Esophagus squamous epithelium (tissue), 5 donors: ENCODE measurements at regions not wholly inside any gene's neighbourhood (a gene's known extent, or its start where the extent isn't known, plus 50 kb on each side); places are given as distances from the start of the nearest gene placed in this dataset.

Experiments
- DNase-seq: peaks from one replicate; lab custom pipeline; 2025; lab: John Stamatoyannopoulos, UW
- H3K27ac ChIP-seq, 4 donors: fragments of 200-600 bp; sonication (generic); one replicate each; pipeline ENCODE4 v1.5.1; 2016 to 2019; ENCODE audit warnings: mild to moderate bottlenecking in 1 of 4
- H3K27me3 ChIP-seq, 4 donors: fragments of 200-600 bp; sonication (generic); 1 replicate in 3 of 4; 2 replicates in 1 of 4; pipeline versions ENCODE4 v1.5.1 to v1.6.0; 2017 to 2021; ENCODE audit warnings: antibody characterized with exemption in 1 of 4
- H3K36me3 ChIP-seq, 3 donors: fragments of 200-600 bp; sonication (generic); one replicate each; pipeline ENCODE4 v1.5.1; 2016 to 2019
- H3K4me1 ChIP-seq, 3 donors: fragments of 200-600 bp; sonication (generic); one replicate each; pipeline ENCODE4 v1.5.1; 2017 to 2019
- H3K4me3 ChIP-seq, 4 donors: fragments of 200-600 bp; sonication (generic); 1 replicate in 3 of 4; 2 replicates in 1 of 4; pipeline ENCODE4 v1.5.1; 2016 to 2019; ENCODE audit warnings: mild to moderate bottlenecking in 2 of 4, moderate library complexity in 1 of 4
- H3K9me3 ChIP-seq, 3 donors: fragments of 200-600 bp; sonication (generic); one replicate each; pipeline ENCODE4 v1.5.1; 2016 to 2019
- POLR2A ChIP-seq, 4 donors: fragments of 450-650 bp; IDR thresholded peaks; one replicate each; pipeline ENCODE4 v1.6.1; 2017; ENCODE audit warnings: antibody characterized with exemption in 4 of 4, mild to moderate bottlenecking in 4 of 4, moderate library complexity in 3 of 4
- WGBS, 2 donors: methylation state at CpG; one replicate each; pipeline ENCODE4 v1.1.5; 2018; 5-methylcytosine and 5-hydroxymethylcytosine counted together
- intact Hi-C: fragments of 100-400 bp; cut with DNase I; formaldehyde crosslinking; loops from one replicate; pipeline ENCODE4 v1.15.0; 2022
- TF ChIP-seq, protein P1 (sequence below), 6 experiments: fragments of 450-650 bp in 4 of 6; fragments of 200-600 bp in 2 of 6; sonication (generic) in 2 of 6; IDR thresholded peaks; one replicate each; pipeline ENCODE4 v1.5.1; 2016 to 2019; ENCODE audit warnings: antibody characterized with exemption in 6 of 6, mild to moderate bottlenecking in 4 of 6, moderate library complexity in 4 of 6
- donor health status: DM: yes; HTN: yes; CAD: no.

DNA sequence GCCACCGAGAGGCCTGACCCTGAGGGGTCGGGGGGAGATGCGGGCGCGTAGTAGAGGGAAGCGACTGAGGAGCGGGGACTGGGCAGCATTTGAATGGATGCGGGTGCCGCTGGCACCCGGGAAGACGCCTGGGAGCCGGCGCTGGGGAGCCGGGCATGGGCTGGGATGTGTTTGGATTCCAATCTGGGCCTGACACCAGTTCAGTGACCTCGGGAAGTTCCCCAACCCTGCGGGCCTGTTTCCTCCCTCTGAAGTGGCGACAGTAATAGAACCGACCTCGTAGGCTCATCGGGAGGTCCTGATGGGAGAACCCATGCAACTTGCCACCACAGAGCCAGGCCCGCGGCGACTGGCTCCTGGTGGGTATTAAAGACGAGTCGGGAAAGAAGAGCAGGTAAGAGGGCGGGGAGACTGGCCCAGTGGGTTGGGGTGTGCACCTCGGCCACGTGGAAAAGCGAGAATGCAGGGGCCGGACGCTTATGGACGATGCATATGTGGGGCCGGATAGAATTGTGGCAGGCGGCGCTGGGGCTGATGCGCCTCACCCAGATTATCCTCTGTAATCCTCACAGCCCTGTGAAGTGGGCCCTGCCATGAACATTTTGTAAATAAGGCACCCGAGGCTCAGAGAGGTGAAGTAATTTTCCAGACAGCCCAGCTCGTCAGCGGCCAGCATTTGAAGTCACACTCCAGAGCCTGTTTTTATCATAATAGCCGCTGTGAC is 105.8 kb downstream of the SLC16A1 start:
- H3K27me3 ChIP-seq, result peaks cover 0 to 59% (median 0%) of the 10 kb centered on the region in 4 donors
- no peak for DNase-seq

DNA sequence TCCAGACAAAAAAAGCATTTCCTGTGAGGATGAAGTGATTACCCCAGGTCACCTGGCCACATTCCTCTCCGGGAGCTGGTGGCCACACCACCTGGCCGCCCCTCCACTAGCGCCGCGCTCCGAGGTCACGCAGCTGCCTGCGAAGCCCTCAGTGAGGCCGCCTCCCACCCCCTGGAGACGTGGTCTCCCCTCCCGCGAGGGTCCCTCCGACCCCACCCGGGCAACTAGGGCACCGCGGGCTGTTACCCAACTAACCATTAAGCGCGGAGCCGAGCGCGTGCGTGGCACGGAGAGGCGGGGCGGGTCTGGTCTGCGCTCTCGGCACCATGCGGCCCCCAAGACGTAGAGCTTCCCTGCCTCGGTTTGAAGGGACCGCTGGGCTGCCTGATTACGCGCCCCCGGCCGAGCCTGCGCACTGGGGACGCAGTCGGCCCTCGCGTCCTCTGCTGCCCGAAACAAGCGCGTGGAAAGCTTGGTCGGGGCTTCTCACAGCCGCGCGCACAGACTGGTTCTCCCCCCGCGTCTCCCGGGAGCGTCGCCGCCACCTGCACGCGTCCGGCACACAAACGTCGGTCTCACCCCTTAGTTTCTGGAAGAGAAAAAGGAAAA is 106.5 kb downstream of the SLC16A1 start:
- intact Hi-C loops, result no loop called here
- DNase-seq, result no peak
- Histone ChIP-seq H3K4me3 (peak overlapping the region; percentile 24 to 61 (median 40)), H3K36me3 (no peaks in the 10 kb centered on the region), H3K27me3 (peaks cover 0 to 53% (median 0%) of the 10 kb centered on the region in 4 donors), H3K27ac (no peak overlapping the region), H3K9me3 (no peaks in the 10 kb centered on the region), H3K4me1 (peaks cover 8 to 17% (median 10%) of the 10 kb centered on the region in 3 donors)
- TF ChIP-seq, protein P1, sequence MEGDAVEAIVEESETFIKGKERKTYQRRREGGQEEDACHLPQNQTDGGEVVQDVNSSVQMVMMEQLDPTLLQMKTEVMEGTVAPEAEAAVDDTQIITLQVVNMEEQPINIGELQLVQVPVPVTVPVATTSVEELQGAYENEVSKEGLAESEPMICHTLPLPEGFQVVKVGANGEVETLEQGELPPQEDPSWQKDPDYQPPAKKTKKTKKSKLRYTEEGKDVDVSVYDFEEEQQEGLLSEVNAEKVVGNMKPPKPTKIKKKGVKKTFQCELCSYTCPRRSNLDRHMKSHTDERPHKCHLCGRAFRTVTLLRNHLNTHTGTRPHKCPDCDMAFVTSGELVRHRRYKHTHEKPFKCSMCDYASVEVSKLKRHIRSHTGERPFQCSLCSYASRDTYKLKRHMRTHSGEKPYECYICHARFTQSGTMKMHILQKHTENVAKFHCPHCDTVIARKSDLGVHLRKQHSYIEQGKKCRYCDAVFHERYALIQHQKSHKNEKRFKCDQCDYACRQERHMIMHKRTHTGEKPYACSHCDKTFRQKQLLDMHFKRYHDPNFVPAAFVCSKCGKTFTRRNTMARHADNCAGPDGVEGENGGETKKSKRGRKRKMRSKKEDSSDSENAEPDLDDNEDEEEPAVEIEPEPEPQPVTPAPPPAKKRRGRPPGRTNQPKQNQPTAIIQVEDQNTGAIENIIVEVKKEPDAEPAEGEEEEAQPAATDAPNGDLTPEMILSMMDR (IDR thresholded peaks at IDR 0.05), result no peak
- TF ChIP-seq POLR2A (IDR thresholded peaks at IDR 0.05), result no peak
- 0 to 5% methylated on average over 4 to 11 of the region's 58 CpGs for WGBS, 2 donors

More for the DNA sequence above, 105.8 kb downstream of the SLC16A1 start:
- intact Hi-C loops, result no loop called here
- H3K36me3 ChIP-seq, result no peaks in the 10 kb centered on the region
- no peak overlapping the region for H3K27ac ChIP-seq
- H3K9me3 ChIP-seq, result no peaks in the 10 kb centered on the region
- WGBS, 2 donors, result 57 to 64% methylated on average over 16 to 22 of the region's 40 CpGs
- H3K4me3 ChIP-seq, result peak overlapping the region; percentile 24 to 61 (median 40)
- TF ChIP-seq POLR2A (IDR thresholded peaks at IDR 0.05), result no peak
- TF ChIP-seq, protein P1 (IDR thresholded peaks at IDR 0.05), result no peak
- peaks cover 8 to 22% (median 10%) of the 10 kb centered on the region in 3 donors for H3K4me1 ChIP-seq

DNA sequence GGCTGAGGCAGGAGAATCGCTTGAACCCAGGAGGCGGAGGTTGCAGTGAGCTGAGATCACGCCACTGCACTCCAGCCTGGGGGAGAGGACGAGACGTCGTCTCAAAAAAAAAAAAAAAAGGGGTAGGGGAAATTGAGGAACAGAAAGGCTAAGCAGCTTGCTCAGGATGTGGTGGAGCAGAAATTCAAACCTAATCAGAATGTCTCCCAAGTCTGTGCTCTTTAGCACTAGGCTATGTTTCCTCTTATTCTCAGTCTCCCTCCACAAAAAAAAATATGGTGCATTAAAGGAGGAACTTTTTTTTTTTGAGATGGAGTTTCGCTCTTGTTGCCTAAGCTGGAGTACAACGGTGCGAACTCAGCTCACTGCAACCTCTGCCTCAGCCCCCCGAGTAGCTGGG is 114.2 kb downstream of the SLC16A1 start:
- Histone ChIP-seq H3K36me3 (no peaks in the 10 kb centered on the region), H3K27ac (no peak overlapping the region), H3K4me3 (no peak overlapping the region), H3K4me1 (no peaks in the 10 kb centered on the region), H3K27me3 (peaks cover 0 to 30% (median 0%) of the 10 kb centered on the region in 4 donors), H3K9me3 (no peaks in the 10 kb centered on the region)
- intact Hi-C loops, result no loop called here
- 71 to 74% methylated on average over 8 to 9 of the region's 10 CpGs for WGBS, 2 donors
- no peak for DNase-seq
- no peak for TF ChIP-seq POLR2A (IDR thresholded peaks at IDR 0.05)
- TF ChIP-seq, protein P1 (IDR thresholded peaks at IDR 0.05), result no peak

DNA sequence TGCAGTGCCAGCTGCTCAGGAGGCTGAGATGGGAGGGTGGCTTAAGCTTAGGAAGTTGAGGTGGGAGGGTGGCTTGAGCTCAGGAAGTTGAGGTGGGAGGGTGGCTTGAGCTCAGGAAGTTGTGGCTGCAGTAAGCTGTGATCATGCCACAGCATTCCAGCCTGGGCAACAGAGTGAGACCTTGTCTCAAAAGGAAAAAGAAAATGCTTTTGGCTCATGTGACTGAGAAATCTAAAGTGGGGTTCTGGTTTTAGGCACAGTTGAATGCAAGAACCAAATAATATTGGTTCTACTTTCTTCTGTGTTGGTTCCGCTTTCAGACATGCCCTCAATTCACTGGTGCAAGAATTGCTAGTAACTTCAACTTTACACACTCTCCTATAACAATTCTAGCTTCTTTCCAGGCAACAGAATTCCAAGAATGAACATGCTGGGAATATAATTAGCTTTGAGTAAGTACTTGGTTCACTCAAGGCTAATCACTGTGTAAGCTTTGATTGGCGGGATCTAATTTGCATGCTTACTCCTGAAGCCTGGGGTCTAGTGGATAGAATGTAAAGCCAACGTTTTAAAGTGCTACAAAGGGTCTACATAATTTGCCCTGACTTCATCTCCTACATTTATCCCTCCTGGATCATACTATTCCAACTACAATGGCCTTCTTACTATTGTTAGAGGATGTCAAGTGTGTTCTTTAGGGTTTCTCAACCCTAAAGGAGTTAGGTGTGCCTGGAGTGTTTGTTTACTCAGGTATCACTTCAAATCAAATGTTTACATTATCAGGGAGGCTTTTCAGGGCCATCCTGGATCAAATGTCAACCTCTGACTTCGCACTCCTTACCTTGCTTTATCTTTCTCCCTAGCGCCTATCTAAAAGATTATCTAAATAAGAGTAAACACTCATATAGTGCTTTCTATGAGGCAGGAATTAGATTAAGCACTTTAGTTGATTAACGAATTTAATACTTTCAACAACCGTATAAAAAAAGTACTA is 115.1 kb downstream of the SLC16A1 start:
- no peaks in the 10 kb centered on the region for H3K9me3 ChIP-seq
- H3K4me1 ChIP-seq, result no peaks in the 10 kb centered on the region
- no peak overlapping the region for H3K4me3 ChIP-seq
- intact Hi-C loops, result no loop called here
- TF ChIP-seq POLR2A (IDR thresholded peaks at IDR 0.05), result no peak
- TF ChIP-seq, protein P1 (IDR thresholded peaks at IDR 0.05), result no peak
- H3K27me3 ChIP-seq, result peaks cover 0 to 30% (median 0%) of the 10 kb centered on the region in 4 donors
- no peak overlapping the region for H3K27ac ChIP-seq
- no peaks in the 10 kb centered on the region for H3K36me3 ChIP-seq
- 64% methylated on average over 7 of the region's 7 CpGs for WGBS, 2 donors
- DNase-seq, result no peak
